SJCRH30 (cell line): ENCODE measurements at regions not wholly inside any gene's neighbourhood (a gene's known extent, or its start where the extent isn't known, plus 50 kb on each side); places are given as distances from the start of the nearest gene placed in this dataset.

Experiments used
- DNase-seq, 2 experiments: peaks; one replicate each; pipeline ENCODE4 v3.0.0-alpha.2; 2015 to 2020
- H3K27ac ChIP-seq: fragments of 250-450 bp; sonication (Bioruptor Pico); 2 replicates; pipeline ENCODE4 v1.5.1; 2020; ENCODE audit warnings: mild to moderate bottlenecking, moderate library complexity
- H3K27me3 ChIP-seq: fragments of 250-450 bp; sonication (Bioruptor Pico); 2 replicates; pipeline ENCODE4 v1.5.1; 2020; ENCODE audit warnings: mild to moderate bottlenecking, moderate library complexity
- H3K36me3 ChIP-seq: fragments of 250-450 bp; sonication (Bioruptor Pico); 2 replicates; pipeline ENCODE4 v1.5.1; 2020; ENCODE audit warnings: mild to moderate bottlenecking, moderate library complexity
- H3K4me1 ChIP-seq: fragments of 250-450 bp; sonication (Bioruptor Pico); 2 replicates; pipeline ENCODE4 v1.5.1; 2020; ENCODE audit warnings: mild to moderate bottlenecking, moderate library complexity
- H3K4me3 ChIP-seq: fragments of 250-450 bp; sonication (Bioruptor Pico); 2 replicates; pipeline ENCODE4 v1.5.1; 2020; ENCODE audit warnings: mild to moderate bottlenecking, moderate library complexity
- H3K9me3 ChIP-seq: fragments of 250-450 bp; sonication (Bioruptor Pico); replicated peaks from 2 replicates; pipeline ENCODE4 v1.5.1; 2020; ENCODE audit warnings: mild to moderate bottlenecking, moderate library complexity

DNA sequence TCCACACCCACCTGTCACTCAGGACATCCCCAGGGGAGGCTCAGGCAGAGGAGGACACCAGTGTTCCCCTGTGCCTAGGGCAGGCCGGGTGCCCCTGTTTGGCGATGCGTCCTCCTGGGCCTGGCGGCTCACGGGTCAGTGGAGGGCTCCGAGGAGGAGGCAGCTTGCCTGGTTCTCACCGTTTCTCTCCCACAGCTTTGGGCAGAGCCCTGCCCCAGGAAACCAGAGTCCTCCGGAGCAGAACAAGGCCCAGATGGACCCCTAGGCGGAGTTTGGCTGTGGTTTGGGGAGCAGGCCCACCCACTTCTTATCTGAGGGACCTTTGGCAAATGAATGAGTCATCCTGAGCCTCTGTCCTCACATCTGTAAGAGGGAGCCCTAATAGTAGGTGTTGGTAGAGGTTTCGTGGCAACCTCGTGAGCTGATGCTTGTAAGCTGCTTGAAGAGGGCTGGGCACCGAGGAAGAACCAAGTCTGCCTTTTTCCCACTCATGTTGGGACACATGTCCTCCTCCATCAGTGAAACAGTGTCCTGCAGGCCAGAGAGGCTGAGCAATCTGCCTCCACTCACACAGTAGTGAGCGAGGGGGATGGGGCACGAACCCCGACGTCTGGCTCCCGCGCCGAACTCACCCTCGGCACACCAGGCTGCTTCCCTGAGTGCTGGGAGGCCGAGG is 247.0 kb upstream of the CIBAR2 start:
- no peak overlapping the region for H3K4me3 ChIP-seq
- H3K27me3 ChIP-seq, result no peaks in the 10 kb centered on the region
- no peaks in the 10 kb centered on the region for H3K9me3 ChIP-seq
- H3K36me3 ChIP-seq, result no peaks in the 10 kb centered on the region
- peaks cover 41% of the 10 kb centered on the region for H3K4me1 ChIP-seq
- no peak for DNase-seq
- no peak overlapping the region for H3K27ac ChIP-seq

DNA sequence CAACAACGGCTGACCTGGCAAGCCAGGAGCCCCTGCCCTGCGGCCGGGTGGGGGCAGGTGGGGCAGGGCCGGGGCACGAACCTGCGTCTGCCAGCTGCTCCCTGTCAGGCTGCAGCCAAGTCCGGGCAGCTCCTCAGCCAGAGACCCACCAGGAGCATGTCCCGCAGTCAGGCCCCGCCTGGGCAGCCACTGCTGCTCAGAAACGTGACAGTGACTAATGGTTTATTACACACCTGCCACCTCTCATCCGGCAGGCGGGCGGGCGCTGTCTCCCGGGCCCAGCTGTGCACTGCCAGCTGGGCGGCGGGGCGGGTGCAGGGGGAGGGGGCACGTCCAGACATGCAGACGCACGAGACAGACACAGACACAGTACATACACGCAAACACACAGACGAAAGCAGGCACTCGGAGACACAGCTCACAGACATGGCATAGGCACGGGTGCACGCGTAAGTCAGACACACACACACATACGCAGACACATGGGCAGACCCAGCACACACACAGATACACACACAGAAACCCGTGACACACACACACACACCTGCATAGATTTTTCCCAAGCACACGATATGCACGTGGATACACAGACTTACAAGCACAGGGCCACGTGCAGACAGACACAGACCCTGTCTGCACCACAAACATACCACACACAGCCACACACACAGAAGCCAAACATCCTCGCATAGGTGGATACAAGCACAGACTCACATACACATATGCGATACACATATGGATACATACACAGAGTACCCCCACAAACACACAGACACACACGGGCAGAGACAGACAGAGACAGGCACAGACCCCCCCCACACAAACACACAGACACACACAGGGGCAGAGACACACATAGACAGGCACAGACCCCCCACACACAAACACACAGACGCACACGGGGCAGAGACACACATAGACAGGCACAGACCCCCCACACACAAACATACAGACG is 248.3 kb upstream of the CIBAR2 start:
- Histone ChIP-seq H3K27ac (peak overlapping the region; percentile 79), H3K4me3 (no peak overlapping the region), H3K27me3 (no peaks in the 10 kb centered on the region), H3K36me3 (no peaks in the 10 kb centered on the region), H3K4me1 (peaks cover 33% of the 10 kb centered on the region), H3K9me3 (no peaks in the 10 kb centered on the region)
- peak; percentile 91 to 94 for DNase-seq

DNA sequence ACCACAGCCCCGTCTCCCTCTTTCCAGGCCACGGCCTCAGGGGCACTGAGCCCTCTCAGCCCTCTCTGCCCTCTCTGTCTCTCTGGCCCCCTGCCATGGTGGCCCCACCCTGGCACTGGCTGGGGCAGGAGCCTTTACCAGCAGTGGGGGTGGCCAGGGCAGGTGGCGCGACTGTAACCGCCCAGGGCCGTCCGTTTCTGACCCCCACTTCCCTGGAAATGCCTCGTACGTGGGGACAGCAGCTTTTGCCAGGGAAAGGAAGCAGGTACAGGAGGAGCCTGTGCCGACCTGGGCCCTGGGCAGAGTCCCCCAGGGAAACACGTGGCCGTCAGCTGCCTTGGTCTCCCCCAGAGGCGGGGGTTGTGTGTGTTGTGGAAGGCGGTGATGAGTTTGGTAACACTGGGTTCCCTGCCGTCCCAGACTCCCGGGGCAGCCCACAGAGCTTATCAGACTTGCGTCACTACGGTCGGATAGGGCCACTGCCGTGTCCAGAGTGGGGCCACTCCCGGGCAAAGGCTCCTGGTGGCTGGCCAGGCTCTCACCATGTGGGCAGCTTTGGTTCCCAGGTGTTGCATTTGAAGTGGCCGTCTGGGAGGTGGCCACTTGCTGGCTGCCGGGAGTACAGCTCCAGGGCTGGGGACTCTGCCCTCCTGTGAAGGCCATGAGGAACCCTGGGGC is 249.3 kb upstream of the CIBAR2 start:
- no peaks in the 10 kb centered on the region for H3K9me3 ChIP-seq
- peaks cover 27% of the 10 kb centered on the region for H3K4me1 ChIP-seq
- no peaks in the 10 kb centered on the region for H3K27me3 ChIP-seq
- no peaks in the 10 kb centered on the region for H3K36me3 ChIP-seq
- DNase-seq, result no peak
- H3K4me3 ChIP-seq, result no peak overlapping the region
- H3K27ac ChIP-seq, result no peak overlapping the region

DNA sequence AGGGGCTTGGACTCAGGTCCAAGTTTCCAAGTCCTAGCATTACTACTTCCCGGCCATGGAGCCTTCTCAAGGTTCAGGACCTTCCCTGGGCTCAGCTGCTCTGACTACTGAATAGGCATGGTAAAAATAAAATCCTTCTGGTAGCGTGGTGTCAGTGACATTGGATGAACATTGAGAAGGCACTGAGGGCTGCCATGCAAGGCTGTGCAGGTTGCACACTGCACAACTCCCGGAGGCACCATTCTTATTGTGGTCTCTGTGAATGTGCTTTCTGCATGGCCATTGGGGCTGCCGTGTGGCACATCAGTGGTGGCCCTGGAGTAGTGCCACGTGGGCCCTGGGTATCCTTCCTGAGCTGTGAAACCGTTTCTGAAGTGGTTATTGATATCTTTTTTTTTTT is 250.2 kb upstream of the CIBAR2 start:
- Histone ChIP-seq H3K4me1 (peaks cover 27% of the 10 kb centered on the region), H3K4me3 (no peak overlapping the region), H3K36me3 (no peaks in the 10 kb centered on the region), H3K9me3 (no peaks in the 10 kb centered on the region), H3K27ac (no peak overlapping the region), H3K27me3 (no peaks in the 10 kb centered on the region)
- DNase-seq, result no peak

DNA sequence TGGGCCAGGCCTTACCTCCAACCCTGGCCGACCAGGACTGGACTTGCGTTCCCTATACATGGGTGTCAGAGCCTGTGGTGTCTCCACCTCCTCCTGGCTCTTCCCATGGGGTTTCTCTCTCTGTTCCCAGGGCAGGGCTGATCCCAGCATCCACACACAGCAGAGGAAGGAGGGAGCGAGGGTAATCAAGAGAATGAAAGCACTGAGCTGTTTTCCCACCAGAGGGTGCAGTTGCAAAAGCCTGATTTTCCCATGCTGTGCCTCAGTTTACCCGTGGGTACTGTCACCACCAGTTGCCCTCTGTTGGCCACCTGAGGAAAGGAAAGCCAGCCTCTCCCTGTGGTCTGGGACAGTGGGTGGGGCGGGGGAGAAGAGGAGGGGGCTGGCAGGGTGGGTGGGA is 249.7 kb upstream of the GSE1 start:
- H3K9me3 ChIP-seq, result no peaks in the 10 kb centered on the region
- no peak for DNase-seq
- H3K4me1 ChIP-seq, result peaks cover 27% of the 10 kb centered on the region
- no peaks in the 10 kb centered on the region for H3K27me3 ChIP-seq
- H3K4me3 ChIP-seq, result no peak overlapping the region
- H3K27ac ChIP-seq, result no peak overlapping the region
- H3K36me3 ChIP-seq, result no peaks in the 10 kb centered on the region

DNA sequence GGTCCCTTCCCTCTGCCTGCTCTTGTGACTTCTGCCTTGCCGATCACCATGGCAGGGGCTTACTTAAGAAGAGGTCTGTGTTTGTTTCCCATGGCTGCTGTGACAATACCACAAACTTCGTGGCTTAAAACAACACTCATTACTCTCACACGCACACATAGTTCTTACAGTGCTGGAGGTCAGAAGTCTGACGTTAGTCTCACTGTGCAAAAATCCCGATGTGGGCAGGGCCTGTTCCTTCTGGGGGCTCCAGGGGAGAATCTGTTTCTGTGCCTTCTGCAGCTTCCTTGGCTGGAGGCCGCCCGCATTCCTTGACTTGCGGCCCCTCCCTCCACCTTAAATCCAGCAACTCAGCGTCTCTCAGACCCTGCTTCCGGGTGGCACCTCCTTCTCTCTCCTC is 249.2 kb upstream of the GSE1 start:
- no peaks in the 10 kb centered on the region for H3K36me3 ChIP-seq
- H3K4me1 ChIP-seq, result peaks cover 24% of the 10 kb centered on the region
- H3K27ac ChIP-seq, result no peak overlapping the region
- H3K27me3 ChIP-seq, result no peaks in the 10 kb centered on the region
- H3K4me3 ChIP-seq, result no peak overlapping the region
- no peaks in the 10 kb centered on the region for H3K9me3 ChIP-seq
- DNase-seq, result no peak

DNA sequence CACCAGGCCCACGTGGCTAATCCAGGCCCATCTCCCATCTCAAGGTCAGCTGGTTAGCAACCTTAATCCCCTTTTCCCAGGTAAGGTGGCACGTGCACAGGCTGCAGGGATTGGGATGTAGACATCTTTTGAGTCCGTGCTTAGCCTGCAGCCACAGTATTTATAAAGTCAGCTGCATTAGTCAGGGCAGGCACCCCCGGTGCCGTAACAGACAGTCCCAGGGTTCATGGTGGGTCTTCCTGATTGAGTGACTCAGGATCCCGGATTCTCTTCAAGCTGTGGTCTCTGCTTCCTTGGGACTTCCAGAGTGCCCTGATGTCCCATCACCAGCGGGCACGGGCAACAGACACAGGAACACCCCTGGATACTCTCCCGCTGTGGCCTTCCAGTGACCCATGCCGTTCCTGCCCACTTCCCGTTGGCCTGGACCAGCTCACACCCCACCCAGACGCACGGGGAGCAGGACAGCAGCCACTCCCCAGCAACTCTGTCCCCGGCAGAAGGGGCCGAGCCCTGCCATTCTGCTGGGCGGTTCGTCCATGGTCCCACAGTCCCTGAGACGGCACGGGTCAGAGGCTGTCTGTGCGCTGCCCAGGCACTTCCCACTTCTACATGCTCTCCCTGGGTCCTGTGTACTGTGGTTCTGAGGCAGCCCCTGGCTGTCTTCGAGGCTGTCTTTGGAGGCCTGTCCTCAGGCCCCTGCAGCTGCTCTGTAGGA is 248.6 kb upstream of the GSE1 start:
- peaks cover 18% of the 10 kb centered on the region for H3K4me1 ChIP-seq
- H3K4me3 ChIP-seq, result no peak overlapping the region
- no peaks in the 10 kb centered on the region for H3K27me3 ChIP-seq
- no peak overlapping the region for H3K27ac ChIP-seq
- no peaks in the 10 kb centered on the region for H3K9me3 ChIP-seq
- H3K36me3 ChIP-seq, result no peaks in the 10 kb centered on the region
- DNase-seq, result no peak

DNA sequence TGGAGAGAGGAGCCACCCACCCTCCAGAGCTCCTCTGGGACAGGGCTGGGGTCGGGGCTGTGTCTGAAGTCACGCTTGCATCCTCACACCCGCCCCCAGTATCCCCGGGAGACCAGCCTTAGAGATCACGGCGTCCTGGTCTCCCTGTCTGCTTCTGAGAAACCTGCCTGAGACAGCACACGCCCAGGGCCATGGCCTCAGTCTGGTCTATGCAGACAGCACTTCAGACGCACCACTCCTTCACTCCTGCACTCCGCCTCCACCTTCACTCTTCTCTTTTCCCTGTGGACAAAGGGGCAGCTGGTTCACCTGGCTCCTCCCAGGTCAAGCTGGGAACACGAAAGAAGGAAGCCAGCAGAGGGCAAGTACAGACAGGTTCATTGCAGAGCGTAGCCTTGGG is 248.0 kb upstream of the GSE1 start:
- H3K4me3 ChIP-seq, result no peak overlapping the region
- no peaks in the 10 kb centered on the region for H3K9me3 ChIP-seq
- no peaks in the 10 kb centered on the region for H3K27me3 ChIP-seq
- H3K36me3 ChIP-seq, result no peaks in the 10 kb centered on the region
- H3K27ac ChIP-seq, result no peak overlapping the region
- peaks cover 12% of the 10 kb centered on the region for H3K4me1 ChIP-seq
- DNase-seq, result no peak

DNA sequence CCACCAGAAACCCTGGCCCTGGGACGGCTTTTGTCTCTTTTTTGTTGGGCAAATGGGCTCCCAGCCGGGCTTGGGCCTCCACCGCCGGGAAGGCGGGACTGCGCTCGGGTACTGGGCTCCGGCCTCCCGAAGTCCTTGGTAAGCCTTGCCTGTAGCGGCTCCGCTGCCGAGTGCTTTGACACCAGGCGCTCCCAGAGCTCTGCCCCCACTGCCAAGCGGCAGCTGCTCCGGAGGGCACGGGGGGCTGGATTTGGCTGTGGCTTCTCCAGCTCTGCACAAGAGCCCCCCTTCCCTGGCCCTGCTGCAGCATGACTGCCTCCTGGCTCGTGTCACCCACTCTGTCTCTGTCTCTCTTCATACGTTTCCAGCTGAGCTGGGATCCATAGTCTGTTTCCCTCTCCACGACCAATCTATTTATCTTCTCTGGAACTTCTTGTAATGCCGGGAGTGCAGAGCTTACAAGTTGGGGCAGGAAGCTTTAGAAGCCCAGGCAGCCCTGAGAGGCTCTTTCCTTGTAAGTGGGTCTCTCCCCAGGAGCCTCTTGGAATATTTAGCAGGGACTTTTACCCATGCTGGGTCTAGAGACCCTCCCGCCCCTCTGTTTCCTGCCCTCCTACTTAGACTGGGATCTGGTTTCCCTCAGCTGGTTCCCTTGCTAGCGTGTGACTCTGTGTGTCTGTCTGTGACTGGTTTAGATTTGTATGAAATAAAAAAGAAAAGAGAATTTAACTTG is 246.9 kb upstream of the GSE1 start:
- Histone ChIP-seq H3K9me3 (no peaks in the 10 kb centered on the region), H3K4me3 (no peak overlapping the region), H3K36me3 (no peaks in the 10 kb centered on the region), H3K4me1 (peaks cover 6% of the 10 kb centered on the region; the same call in 1 of the 2 replicates), H3K27me3 (no peaks in the 10 kb centered on the region), H3K27ac (no peak overlapping the region)
- DNase-seq, result no peak

DNA sequence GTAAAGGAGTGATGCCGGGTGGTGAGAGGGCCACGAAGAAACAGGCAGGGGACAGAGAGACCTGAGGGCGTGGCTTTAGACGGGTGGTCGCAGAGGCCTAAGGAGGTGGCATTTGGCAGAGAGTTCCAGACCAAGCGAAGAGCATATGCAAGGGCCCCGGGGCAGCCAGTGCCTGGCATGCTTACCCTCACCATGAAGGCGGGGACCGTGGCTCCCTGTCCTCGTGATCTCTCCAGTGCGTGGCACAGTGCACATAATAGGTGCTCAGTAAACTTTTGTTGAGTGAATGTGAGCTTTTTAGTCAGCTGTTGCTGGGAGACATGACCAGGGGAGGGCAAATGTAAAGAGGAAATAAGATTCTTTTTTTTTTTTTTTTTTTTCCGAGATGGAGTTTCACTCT is 245.6 kb upstream of the GSE1 start:
- peaks cover 6% of the 10 kb centered on the region; the same call in 1 of the 2 replicates for H3K4me1 ChIP-seq

DNA sequence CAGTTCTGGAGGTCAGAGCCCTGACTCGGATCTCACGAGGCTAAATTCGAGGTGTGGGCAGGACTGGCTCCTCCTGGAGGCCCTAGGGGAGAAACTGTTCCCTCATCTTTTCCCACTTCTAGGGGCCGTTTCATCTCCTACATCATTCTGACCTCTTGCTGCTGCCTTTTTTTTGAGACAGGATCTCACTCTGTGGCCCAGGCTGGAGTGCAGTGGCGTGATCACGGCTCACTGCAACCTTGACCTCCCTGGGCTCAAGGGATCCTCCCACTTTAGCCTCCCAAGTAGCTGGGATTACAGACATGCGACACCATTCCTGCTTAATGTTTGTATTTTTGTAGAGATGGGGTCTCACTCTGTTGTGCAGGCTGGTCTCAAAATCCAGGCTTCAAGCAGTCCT is 244.1 kb upstream of the GSE1 start:
- peaks cover 6% of the 10 kb centered on the region; the same call in 1 of the 2 replicates for H3K4me1 ChIP-seq
- H3K27me3 ChIP-seq, result no peaks in the 10 kb centered on the region
- DNase-seq, result no peak
- no peak overlapping the region for H3K4me3 ChIP-seq
- no peaks in the 10 kb centered on the region for H3K36me3 ChIP-seq
- H3K9me3 ChIP-seq, result no peaks in the 10 kb centered on the region
- no peak overlapping the region for H3K27ac ChIP-seq

More for the DNA sequence above, 245.6 kb upstream of the GSE1 start:
- Histone ChIP-seq H3K27ac (no peak overlapping the region), H3K36me3 (no peaks in the 10 kb centered on the region), H3K4me3 (no peak overlapping the region), H3K27me3 (no peaks in the 10 kb centered on the region), H3K9me3 (no peaks in the 10 kb centered on the region)
- no peak for DNase-seq

DNA sequence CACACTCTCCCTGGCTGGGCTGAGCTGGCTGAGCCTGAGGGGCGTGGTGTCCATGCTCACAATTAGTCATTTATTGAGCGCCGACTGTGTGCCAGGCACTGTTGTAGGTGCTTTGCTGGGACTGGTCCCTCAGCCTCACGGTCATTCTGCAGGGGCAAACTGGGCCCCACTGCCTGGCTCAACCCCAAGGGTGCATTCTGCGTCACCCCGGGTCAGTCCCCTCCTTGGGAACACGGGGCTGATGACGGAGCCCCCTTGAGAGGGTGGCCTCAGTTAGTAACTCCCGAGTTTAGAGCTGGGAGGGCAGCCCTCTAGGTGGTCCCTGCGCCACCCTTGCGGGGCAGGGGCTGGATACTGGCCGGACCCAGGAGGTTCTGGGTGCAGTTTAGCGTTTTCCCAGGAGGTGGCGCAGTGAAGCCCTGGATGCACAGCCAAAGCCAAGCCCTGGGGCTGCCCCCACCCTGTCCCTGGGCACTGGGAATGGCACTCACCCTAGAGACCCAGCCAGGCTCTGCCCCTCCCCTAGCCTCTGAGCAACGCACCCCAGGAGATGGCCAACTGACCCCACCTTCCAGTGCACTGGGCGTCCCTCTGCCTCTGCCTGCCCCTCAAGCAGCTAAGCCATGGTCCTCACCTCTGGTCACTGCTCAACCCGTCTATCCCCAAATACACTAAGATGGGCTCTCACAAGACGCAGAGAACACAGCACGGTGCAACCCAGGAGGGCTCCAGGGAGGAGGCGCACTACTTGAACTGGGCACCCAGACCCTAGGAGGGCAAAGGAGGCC is 243.2 kb upstream of the GSE1 start:
- Histone ChIP-seq H3K27me3 (no peaks in the 10 kb centered on the region), H3K9me3 (no peaks in the 10 kb centered on the region), H3K4me3 (no peak overlapping the region), H3K36me3 (no peaks in the 10 kb centered on the region), H3K27ac (no peak overlapping the region), H3K4me1 (peaks cover 6% of the 10 kb centered on the region; the same call in 1 of the 2 replicates)
- DNase-seq, result peak; percentile 37 to 53

DNA sequence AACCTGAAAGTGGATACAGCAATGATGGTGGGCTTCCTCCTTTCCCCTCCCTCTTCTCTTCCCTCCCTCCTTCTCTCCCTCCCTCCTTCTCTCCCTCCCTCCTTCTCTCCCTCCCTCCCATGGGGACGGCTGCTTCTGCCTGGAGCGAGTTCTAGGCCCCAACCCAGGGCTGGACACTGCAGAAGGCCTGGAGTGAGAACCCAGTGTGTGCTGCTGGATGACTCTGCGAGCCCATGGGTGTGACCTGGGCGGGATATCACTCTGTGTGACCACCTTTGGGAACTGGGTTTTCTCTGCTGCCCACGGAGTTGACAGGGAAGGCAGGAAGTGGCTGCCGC is 242.6 kb upstream of the GSE1 start:
- no peak for DNase-seq
- H3K4me1 ChIP-seq, result peaks cover 6% of the 10 kb centered on the region; the same call in 1 of the 2 replicates
- no peaks in the 10 kb centered on the region for H3K9me3 ChIP-seq
- no peaks in the 10 kb centered on the region for H3K36me3 ChIP-seq
- H3K27me3 ChIP-seq, result no peaks in the 10 kb centered on the region
- no peak overlapping the region for H3K4me3 ChIP-seq
- H3K27ac ChIP-seq, result no peak overlapping the region
